ENCODE measurements at regions not wholly inside any gene's neighbourhood (a gene's known extent, or its start where the extent isn't known, plus 50 kb on each side); places are given as distances from the start of the nearest gene placed in this dataset.

GRCh38 chr3:124653797-124654469 is 76.3 kb upstream of the UMPS start:
- no peak for DNase-seq

GRCh38 chr3:124654470-124654845 is 75.8 kb upstream of the UMPS start:
- no peak for DNase-seq

GRCh38 chr3:124656531-124656930 is 73.7 kb upstream of the UMPS start:
- no peak for DNase-seq

GRCh38 chr3:124657138-124657537 is 73.1 kb upstream of the UMPS start:
- no peak for DNase-seq

GRCh38 chr3:124658270-124658669 is 72.0 kb upstream of the UMPS start:
- no peak for DNase-seq

- DNase-seq = no peak
These were observed 71.1 kb upstream of the UMPS start for GRCh38 chr3:124659175-124659574.

- no peak for DNase-seq
These were observed 69.7 kb upstream of the UMPS start for GRCh38 chr3:124660599-124660998.

GRCh38 chr3:124663690-124664089 is 66.6 kb upstream of the UMPS start:
- DNase-seq = no peak

- DNase-seq = no peak
These were observed 65.4 kb upstream of the UMPS start for GRCh38 chr3:124664804-124665203.

GRCh38 chr3:124666067-124666466 is 64.2 kb upstream of the UMPS start:
- DNase-seq = no peak

GRCh38 chr3:124669470-124669869 is 60.8 kb upstream of the UMPS start:
- no peak for DNase-seq

- no peak for DNase-seq
These were observed 59.1 kb upstream of the UMPS start for GRCh38 chr3:124671106-124671505.

GRCh38 chr3:124674336-124674735 is 55.9 kb upstream of the UMPS start:
- no peak for DNase-seq

GRCh38 chr3:124676236-124676635 is 54.0 kb upstream of the UMPS start:
- no peak for DNase-seq

GRCh38 chr3:124679048-124679638 is 51.1 kb upstream of the UMPS start:
- DNase-seq = no peak

Measured in stimulated activated CD4-positive, alpha-beta T cell treated with anti-CD3 and anti-CD28 coated beads, Interleukin-4, amount 100 ng/mL, for 24 hours (primary cell).